ENCODE measurements at regions not wholly inside any gene's neighbourhood (a gene's known extent, or its start where the extent isn't known, plus 50 kb on each side); places are given as distances from the start of the nearest gene placed in this dataset.
"Not testable (repeated sequence)": the region's sequence is repeated elsewhere in the genome, so short reads cannot be mapped to it uniquely, and the experiment has no call there.

- H3K4me3 ChIP-seq (ENCODE audit: low read depth, low read length): no peak overlapping the region
- DNase-seq (ENCODE audit: low read depth): no peak
- in situ Hi-C loops (cut with HindIII; ENCODE audit: low sequenced_read_pairs): no loop called here
- TF ChIP-seq CTCF (IDR thresholded peaks at IDR 0.05; ENCODE audit: low read depth, low read length, missing control alignments): no peak
These were observed 164.1 kb downstream of the DEFB131A start for GRCh38 chr4:9608300-9608699.

DNA sequence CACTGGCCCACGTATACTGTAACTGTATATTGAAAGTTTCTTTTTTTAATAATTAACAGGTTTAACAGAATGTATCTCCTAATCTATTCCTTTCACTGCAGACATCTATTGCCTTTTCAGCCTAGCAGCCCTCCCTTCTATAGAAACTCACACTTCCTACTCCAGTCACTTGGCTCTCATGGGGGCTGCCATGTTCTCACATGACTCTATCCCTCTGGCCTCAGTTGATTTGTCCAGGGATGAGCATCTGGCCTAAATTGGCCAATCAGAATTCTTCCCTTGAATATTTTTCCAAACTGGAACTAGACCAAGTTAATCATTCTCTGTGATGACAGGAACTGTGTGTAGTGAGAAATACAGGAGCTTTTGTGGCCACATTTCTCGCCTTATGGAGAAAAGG, 166.1 kb downstream of the DEFB131A start:
- DNase-seq (ENCODE audit: low read depth): not testable (repeated sequence)

GRCh38 chr4:9611101-9611500, 166.9 kb downstream of the DEFB131A start:
- no peak for TF ChIP-seq CTCF (IDR thresholded peaks at IDR 0.05; ENCODE audit: low read depth, low read length, missing control alignments)
- no peak overlapping the region for H3K4me3 ChIP-seq (ENCODE audit: low read depth, low read length)
- no peak for DNase-seq (ENCODE audit: low read depth)
- in situ Hi-C loops (cut with HindIII; ENCODE audit: low sequenced_read_pairs): no loop called here

More for the DNA sequence above, 166.1 kb downstream of the DEFB131A start:
- in situ Hi-C loops (cut with HindIII; ENCODE audit: low sequenced_read_pairs); H3K4me3 ChIP-seq (ENCODE audit: low read depth, low read length): not testable (repeated sequence)

DNA sequence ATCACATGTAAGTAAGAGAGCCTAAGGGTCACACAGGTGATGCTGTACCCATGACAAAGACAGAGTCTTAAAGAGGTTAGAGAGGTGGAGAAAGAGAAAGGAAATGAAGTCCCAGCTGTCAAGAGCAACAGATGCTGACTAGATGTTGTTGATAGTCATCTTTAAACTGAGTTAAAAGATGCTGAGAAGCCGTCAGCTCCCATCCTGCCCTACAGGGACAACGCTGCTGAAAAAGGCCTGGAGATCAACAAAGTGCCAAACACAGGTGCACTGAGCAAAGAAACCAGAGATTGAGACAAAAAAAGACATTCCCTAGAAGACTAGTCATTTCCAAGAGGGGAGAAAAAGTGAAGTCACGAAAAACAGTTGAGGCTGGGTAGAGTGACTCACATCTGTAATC, 145.0 kb upstream of the DRD5 start:
- DNase-seq (ENCODE audit: low read depth); H3K4me3 ChIP-seq (ENCODE audit: low read depth, low read length); in situ Hi-C loops (cut with HindIII; ENCODE audit: low sequenced_read_pairs): not testable (repeated sequence)

- in situ Hi-C loops (cut with HindIII; ENCODE audit: low sequenced_read_pairs); H3K4me3 ChIP-seq (ENCODE audit: low read depth, low read length); DNase-seq (ENCODE audit: low read depth): not testable (repeated sequence)
These were observed 121.8 kb upstream of the DRD5 start for GRCh38 chr4:9659678-9660077.

DNA sequence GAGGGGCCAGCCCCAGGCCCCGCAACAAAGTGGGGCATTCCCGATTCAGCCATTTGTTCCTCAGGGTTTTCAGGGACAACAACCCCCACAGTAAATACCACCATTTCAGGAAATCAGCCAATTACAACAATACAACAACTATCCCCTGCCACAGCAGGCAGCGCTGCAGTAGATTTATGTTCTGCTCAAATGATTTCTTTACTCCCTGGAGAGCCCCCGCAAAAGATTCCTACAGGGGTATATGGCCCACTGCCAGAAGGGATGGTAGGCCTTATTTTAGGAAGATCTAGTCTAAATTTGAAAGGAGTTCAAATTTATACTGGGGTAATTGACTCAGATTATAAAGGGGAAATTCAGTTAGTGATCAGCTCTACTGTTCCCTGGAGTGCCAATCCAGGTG, 120.5 kb upstream of the DRD5 start:
- in situ Hi-C loops (cut with HindIII; ENCODE audit: low sequenced_read_pairs): not testable (repeated sequence)

GRCh38 chr4:9670725-9671124, 110.7 kb upstream of the DRD5 start:
- in situ Hi-C loops (cut with HindIII; ENCODE audit: low sequenced_read_pairs); H3K4me3 ChIP-seq (ENCODE audit: low read depth, low read length); DNase-seq (ENCODE audit: low read depth): not testable (repeated sequence)

More for the DNA sequence above, 120.5 kb upstream of the DRD5 start:
- not testable (repeated sequence) for DNase-seq (ENCODE audit: low read depth); H3K4me3 ChIP-seq (ENCODE audit: low read depth, low read length)

DNA sequence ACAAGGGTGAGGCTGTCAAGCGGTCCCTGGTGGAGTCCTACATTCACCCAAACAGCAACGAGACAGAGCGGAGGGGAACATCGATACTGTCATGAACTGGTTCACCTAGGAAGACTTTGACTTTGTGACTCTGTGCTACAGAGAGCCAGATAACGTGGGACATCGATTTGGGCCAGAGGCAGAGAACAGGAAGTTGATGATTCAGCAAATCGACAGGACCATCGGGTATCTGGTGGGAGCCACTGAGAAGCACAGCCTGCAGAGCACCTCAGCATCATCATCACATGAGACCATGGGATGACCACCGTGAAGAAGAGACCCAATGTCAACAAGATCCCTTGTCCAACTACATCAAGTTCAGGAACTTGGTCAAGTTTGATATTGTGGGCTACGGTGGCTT, 104.1 kb upstream of the DRD5 start:
- DNase-seq (ENCODE audit: low read depth); in situ Hi-C loops (cut with HindIII; ENCODE audit: low sequenced_read_pairs); H3K4me3 ChIP-seq (ENCODE audit: low read depth, low read length): not testable (repeated sequence)

GRCh38 chr4:9679704-9680478, 101.5 kb upstream of the DRD5 start:
- H3K4me3 ChIP-seq (ENCODE audit: low read depth, low read length): no peak overlapping the region
- TF ChIP-seq CTCF (IDR thresholded peaks at IDR 0.05; ENCODE audit: low read depth, low read length, missing control alignments): no peak
- in situ Hi-C loops (cut with HindIII; ENCODE audit: low sequenced_read_pairs): no loop called here
- DNase-seq (ENCODE audit: low read depth): no peak

- in situ Hi-C loops (cut with HindIII; ENCODE audit: low sequenced_read_pairs); DNase-seq (ENCODE audit: low read depth); H3K4me3 ChIP-seq (ENCODE audit: low read depth, low read length): not testable (repeated sequence)
These were observed 98.3 kb upstream of the DRD5 start for GRCh38 chr4:9683174-9683573.

- H3K4me3 ChIP-seq (ENCODE audit: low read depth, low read length); DNase-seq (ENCODE audit: low read depth); in situ Hi-C loops (cut with HindIII; ENCODE audit: low sequenced_read_pairs): not testable (repeated sequence)
These were observed 96.4 kb upstream of the DRD5 start for GRCh38 chr4:9685016-9685415.
